Dendritic cell treated with granulocyte-macrophage colony-stimulating factor and Interleukin-4, amounts not matched to agents 40 ng/mL and 50 ng/mL, for 4 days (primary cell): ENCODE measurements at regions not wholly inside any gene's neighbourhood (a gene's known extent, or its start where the extent isn't known, plus 50 kb on each side); places are given as distances from the start of the nearest gene placed in this dataset.

Experiments used
- H3K27ac Mint-ChIP-seq: one replicate; pipeline ENCODE4 v1.8.0; 2022; ENCODE audit warnings: mild to moderate bottlenecking, mixed read lengths
- H3K27me3 Mint-ChIP-seq: one replicate; pipeline ENCODE4 v1.8.0; 2022; ENCODE audit warnings: mild to moderate bottlenecking, mixed read lengths
- H3K36me3 Mint-ChIP-seq: one replicate; pipeline ENCODE4 v1.8.0; 2022; ENCODE audit warnings: low read depth, mixed read lengths
- H3K4me1 Mint-ChIP-seq: one replicate; pipeline ENCODE4 v1.8.0; 2022; ENCODE audit warnings: low read depth, mixed read lengths
- H3K4me3 Mint-ChIP-seq: one replicate; pipeline ENCODE4 v1.8.0; 2022; ENCODE audit warnings: mild to moderate bottlenecking, moderate library complexity, mixed read lengths
- H3K9me3 Mint-ChIP-seq: one replicate; pipeline ENCODE4 v1.8.0; 2022; ENCODE audit warnings: mixed read lengths
- intact Hi-C: fragments of 100-400 bp; cut with micrococcal nuclease; formaldehyde crosslinking; loops from one replicate; pipeline ENCODE4 v1.15.0; 2022

- Mint-ChIP-seq H3K9me3 (peaks cover 32% of the 10 kb centered on the region), H3K4me3 (no peak overlapping the region), H3K27ac (no peak overlapping the region), H3K27me3 (no peaks in the 10 kb centered on the region), H3K36me3 (no peaks in the 10 kb centered on the region), H3K4me1 (peaks cover 7% of the 10 kb centered on the region)
- intact Hi-C loops = no loop called here
Measured at GRCh38 chr1:82542141-82542540, 741.4 kb downstream of the ADGRL2 start.

- no peaks in the 10 kb centered on the region for H3K36me3 Mint-ChIP-seq
- no peak overlapping the region for H3K4me3 Mint-ChIP-seq
- no peaks in the 10 kb centered on the region for H3K27me3 Mint-ChIP-seq
- H3K27ac Mint-ChIP-seq = no peak overlapping the region
- intact Hi-C loops = no loop called here
- H3K9me3 Mint-ChIP-seq = peaks cover 26% of the 10 kb centered on the region
- H3K4me1 Mint-ChIP-seq = peaks cover 7% of the 10 kb centered on the region
Measured at GRCh38 chr1:82540006-82540405, 739.3 kb downstream of the ADGRL2 start.

GRCh38 chr1:82538876-82539275, 738.1 kb downstream of the ADGRL2 start:
- Mint-ChIP-seq H3K27me3 (no peaks in the 10 kb centered on the region), H3K36me3 (no peaks in the 10 kb centered on the region), H3K27ac (no peak overlapping the region), H3K4me1 (peaks cover 7% of the 10 kb centered on the region), H3K4me3 (no peak overlapping the region), H3K9me3 (peaks cover 29% of the 10 kb centered on the region)
- intact Hi-C loops = no loop called here

- intact Hi-C loops = loop anchor here (5.0 kb wide), 1 partner anchor 433 kb away; no protein-coding TSS in a partner anchor
- H3K36me3 Mint-ChIP-seq = no peaks in the 10 kb centered on the region
- H3K4me1 Mint-ChIP-seq = no peaks in the 10 kb centered on the region
- H3K4me3 Mint-ChIP-seq = no peak overlapping the region
- H3K27me3 Mint-ChIP-seq = no peaks in the 10 kb centered on the region
- H3K27ac Mint-ChIP-seq = no peak overlapping the region
- peaks cover 19% of the 10 kb centered on the region for H3K9me3 Mint-ChIP-seq
Measured at GRCh38 chr1:82534996-82535395, 734.3 kb downstream of the ADGRL2 start.

DNA sequence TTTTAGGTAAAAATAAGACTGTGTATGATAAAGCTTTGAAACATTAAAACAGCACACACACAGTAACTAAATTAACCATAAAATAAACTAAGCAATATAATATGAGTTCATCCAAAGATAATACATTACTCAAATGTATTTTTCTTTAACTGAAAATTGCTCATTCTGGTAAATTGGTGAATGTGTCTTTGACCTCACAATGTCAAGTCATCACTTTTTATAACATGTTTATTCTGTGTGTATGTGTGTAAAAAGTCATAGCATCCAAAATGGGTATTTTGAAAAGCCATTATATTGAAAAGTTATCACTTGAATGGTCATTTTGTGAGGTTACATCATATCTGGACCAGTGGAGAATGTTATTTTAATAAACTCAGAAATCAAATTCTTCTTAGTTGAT, 724.6 kb downstream of the ADGRL2 start:
- no peaks in the 10 kb centered on the region for H3K27me3 Mint-ChIP-seq
- H3K27ac Mint-ChIP-seq = no peak overlapping the region
- no peaks in the 10 kb centered on the region for H3K4me1 Mint-ChIP-seq
- intact Hi-C loops = no loop called here
- H3K36me3 Mint-ChIP-seq = no peaks in the 10 kb centered on the region
- no peak overlapping the region for H3K4me3 Mint-ChIP-seq
- peaks cover 10% of the 10 kb centered on the region for H3K9me3 Mint-ChIP-seq

GRCh38 chr1:82520611-82521010, 719.9 kb downstream of the ADGRL2 start:
- H3K4me3 Mint-ChIP-seq = no peak overlapping the region
- H3K27ac Mint-ChIP-seq = no peak overlapping the region
- H3K36me3 Mint-ChIP-seq = no peaks in the 10 kb centered on the region
- H3K9me3 Mint-ChIP-seq = no peaks in the 10 kb centered on the region
- intact Hi-C loops = no loop called here
- H3K4me1 Mint-ChIP-seq = no peaks in the 10 kb centered on the region
- no peaks in the 10 kb centered on the region for H3K27me3 Mint-ChIP-seq

DNA sequence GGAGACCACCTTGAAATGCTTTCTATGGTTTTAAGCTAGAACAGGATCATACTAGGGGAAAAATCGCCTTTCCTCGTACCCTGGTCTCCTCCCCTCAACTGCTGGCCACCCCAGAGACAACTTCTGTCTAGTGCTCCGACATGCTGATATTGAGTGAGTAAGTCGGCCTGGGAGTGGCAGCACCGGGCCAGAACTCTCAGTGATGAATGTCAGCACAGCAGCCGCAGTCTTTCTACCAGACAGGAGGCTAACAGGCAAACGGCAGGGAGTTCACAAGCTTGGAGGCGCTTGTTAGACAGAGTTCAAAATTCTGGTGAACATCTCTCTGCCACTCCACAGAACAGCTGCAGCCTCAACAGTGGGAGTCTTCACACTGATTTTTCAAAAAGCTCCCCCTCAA, 716.9 kb downstream of the ADGRL2 start:
- Mint-ChIP-seq H3K9me3 (no peaks in the 10 kb centered on the region), H3K27me3 (no peaks in the 10 kb centered on the region), H3K36me3 (no peaks in the 10 kb centered on the region), H3K27ac (no peak overlapping the region), H3K4me1 (no peaks in the 10 kb centered on the region), H3K4me3 (no peak overlapping the region)
- intact Hi-C loops = no loop called here

DNA sequence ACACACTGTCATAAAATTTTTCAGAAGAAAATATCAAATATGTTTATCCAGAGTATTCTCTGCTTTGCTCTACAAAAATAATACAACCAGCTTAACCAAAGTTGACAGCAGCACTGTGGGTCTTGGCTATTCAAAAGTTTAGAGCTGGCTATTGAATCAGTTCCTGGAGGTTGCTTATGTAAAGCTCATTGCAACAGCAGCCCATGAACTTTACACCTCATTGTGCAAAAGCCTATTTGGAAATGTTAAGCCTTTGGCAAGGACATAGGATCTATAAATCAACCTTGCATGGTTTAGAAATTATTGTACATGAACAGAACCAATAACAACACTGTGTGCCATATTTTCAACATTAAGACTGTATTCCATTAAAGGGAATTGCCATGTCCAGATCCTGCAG, 714.9 kb downstream of the ADGRL2 start:
- Mint-ChIP-seq H3K36me3 (no peaks in the 10 kb centered on the region), H3K4me3 (no peak overlapping the region), H3K9me3 (no peaks in the 10 kb centered on the region), H3K27me3 (no peaks in the 10 kb centered on the region), H3K4me1 (no peaks in the 10 kb centered on the region), H3K27ac (no peak overlapping the region)
- intact Hi-C loops = no loop called here

DNA sequence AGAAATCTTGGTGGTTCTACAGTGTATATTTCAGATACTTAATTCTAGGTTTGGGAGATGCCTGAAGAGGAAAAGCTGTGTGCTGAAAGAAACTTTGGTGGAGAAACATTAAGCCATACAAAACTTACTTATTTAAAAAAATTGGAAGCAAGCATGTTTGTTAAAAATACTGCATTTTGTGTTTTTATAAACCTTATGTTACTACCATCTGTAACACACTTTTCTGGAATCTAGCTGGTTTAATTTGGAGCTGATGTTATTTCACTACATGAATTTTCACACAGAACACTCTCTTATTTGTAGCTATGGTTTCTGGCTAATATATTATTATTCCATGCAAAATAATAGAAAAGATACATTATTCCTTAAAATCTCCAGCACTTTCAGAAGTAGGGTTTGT, 710.7 kb downstream of the ADGRL2 start:
- intact Hi-C loops = no loop called here
- H3K9me3 Mint-ChIP-seq = no peaks in the 10 kb centered on the region
- H3K27ac Mint-ChIP-seq = no peak overlapping the region
- H3K4me3 Mint-ChIP-seq = no peak overlapping the region
- no peaks in the 10 kb centered on the region for H3K27me3 Mint-ChIP-seq
- H3K36me3 Mint-ChIP-seq = no peaks in the 10 kb centered on the region
- no peaks in the 10 kb centered on the region for H3K4me1 Mint-ChIP-seq

GRCh38 chr1:82510431-82510830, 709.7 kb downstream of the ADGRL2 start:
- Mint-ChIP-seq H3K9me3 (no peaks in the 10 kb centered on the region), H3K27me3 (no peaks in the 10 kb centered on the region), H3K4me1 (no peaks in the 10 kb centered on the region), H3K27ac (no peak overlapping the region), H3K36me3 (no peaks in the 10 kb centered on the region), H3K4me3 (no peak overlapping the region)
- intact Hi-C loops = no loop called here

- peaks cover 10% of the 10 kb centered on the region for H3K9me3 Mint-ChIP-seq
- no peak overlapping the region for H3K4me3 Mint-ChIP-seq
- H3K27ac Mint-ChIP-seq = no peak overlapping the region
- intact Hi-C loops = no loop called here
- no peaks in the 10 kb centered on the region for H3K27me3 Mint-ChIP-seq
- H3K4me1 Mint-ChIP-seq = no peaks in the 10 kb centered on the region
- no peaks in the 10 kb centered on the region for H3K36me3 Mint-ChIP-seq
Measured at GRCh38 chr1:82507011-82507410, 706.3 kb downstream of the ADGRL2 start.

- no peak overlapping the region for H3K27ac Mint-ChIP-seq
- peaks cover 10% of the 10 kb centered on the region for H3K9me3 Mint-ChIP-seq
- H3K36me3 Mint-ChIP-seq = no peaks in the 10 kb centered on the region
- no peak overlapping the region for H3K4me3 Mint-ChIP-seq
- H3K4me1 Mint-ChIP-seq = no peaks in the 10 kb centered on the region
- no peaks in the 10 kb centered on the region for H3K27me3 Mint-ChIP-seq
- intact Hi-C loops = no loop called here
Measured at GRCh38 chr1:82503822-82504221, 703.1 kb downstream of the ADGRL2 start.

DNA sequence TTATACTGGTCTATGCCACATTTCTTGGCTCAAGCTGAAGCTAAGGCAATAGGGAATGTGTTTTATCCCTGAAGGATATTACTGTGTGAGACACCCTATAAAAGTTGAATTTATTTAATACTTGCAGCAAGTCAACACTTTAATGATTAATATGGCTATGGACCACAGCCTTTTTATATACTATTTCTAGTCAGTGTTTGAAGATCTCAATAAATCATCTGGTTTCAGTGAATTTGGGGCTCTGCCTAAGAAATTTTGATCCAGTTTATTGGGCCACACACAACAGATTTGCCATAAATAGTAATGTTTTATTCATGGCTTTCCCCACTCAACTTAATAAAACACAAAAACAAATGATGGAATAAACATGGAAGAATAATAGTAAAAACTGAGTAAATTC, 698.3 kb downstream of the ADGRL2 start:
- intact Hi-C loops = no loop called here
- no peak overlapping the region for H3K27ac Mint-ChIP-seq

GRCh38 chr1:82494117-82494516, 693.4 kb downstream of the ADGRL2 start:
- Mint-ChIP-seq H3K9me3 (peaks cover 43% of the 10 kb centered on the region), H3K4me1 (peaks cover 5% of the 10 kb centered on the region), H3K36me3 (no peaks in the 10 kb centered on the region), H3K4me3 (no peak overlapping the region), H3K27ac (no peak overlapping the region), H3K27me3 (no peaks in the 10 kb centered on the region)
- intact Hi-C loops = no loop called here

More for the DNA sequence above, 698.3 kb downstream of the ADGRL2 start:
- no peak overlapping the region for H3K4me3 Mint-ChIP-seq
- H3K36me3 Mint-ChIP-seq = no peaks in the 10 kb centered on the region
- peaks cover 45% of the 10 kb centered on the region for H3K9me3 Mint-ChIP-seq
- no peaks in the 10 kb centered on the region for H3K4me1 Mint-ChIP-seq
- H3K27me3 Mint-ChIP-seq = no peaks in the 10 kb centered on the region

- peaks cover 5% of the 10 kb centered on the region for H3K4me1 Mint-ChIP-seq
- intact Hi-C loops = no loop called here
- no peaks in the 10 kb centered on the region for H3K36me3 Mint-ChIP-seq
- peaks cover 37% of the 10 kb centered on the region for H3K9me3 Mint-ChIP-seq
- H3K27ac Mint-ChIP-seq = no peak overlapping the region
- no peaks in the 10 kb centered on the region for H3K27me3 Mint-ChIP-seq
- H3K4me3 Mint-ChIP-seq = no peak overlapping the region
Measured at GRCh38 chr1:82492159-82492558, 691.4 kb downstream of the ADGRL2 start.
